Neuronal stem cell (in vitro differentiated cells): ENCODE measurements at regions not wholly inside any gene's neighbourhood (a gene's known extent, or its start where the extent isn't known, plus 50 kb on each side); places are given as distances from the start of the nearest gene placed in this dataset.

Experiments used
- DNase-seq: peaks from one replicate; pipeline ENCODE4 v3.0.0-alpha.2; 2013; ENCODE audit warnings: low spot score
- H2AFZ ChIP-seq: one replicate; pipeline ENCODE4 v1.6.1; 2013; ENCODE audit warnings: mild to moderate bottlenecking, low read length, inconsistent platforms
- H2AK5ac ChIP-seq: 2 replicates; pipeline ENCODE4 v1.6.1; 2013; ENCODE audit warnings: low read depth, mild to moderate bottlenecking, inconsistent platforms, low read length, moderate library complexity, mixed read lengths
- H2BK120ac ChIP-seq: 2 replicates; pipeline ENCODE4 v1.6.1; 2013; ENCODE audit warnings: low read depth, mild to moderate bottlenecking, inconsistent platforms, low read length, moderate library complexity, mixed read lengths
- H2BK12ac ChIP-seq: one replicate; pipeline ENCODE4 v1.6.1; 2013; ENCODE audit warnings: low read length, inconsistent platforms
- H2BK15ac ChIP-seq: 2 replicates; pipeline ENCODE4 v1.6.1; 2013; ENCODE audit warnings: mild to moderate bottlenecking, low read length, inconsistent platforms, mixed read lengths
- H2BK5ac ChIP-seq: one replicate; pipeline ENCODE4 v1.6.1; 2013; ENCODE audit warnings: inconsistent platforms, mild to moderate bottlenecking, low read length, moderate library complexity
- H3K14ac ChIP-seq: one replicate; pipeline ENCODE4 v1.6.1; 2013; ENCODE audit warnings: low read length, inconsistent platforms
- H3K18ac ChIP-seq: 2 replicates; pipeline ENCODE4 v1.6.1; 2013; ENCODE audit warnings: low read length, inconsistent platforms
- H3K23ac ChIP-seq: 2 replicates; pipeline ENCODE4 v1.6.1; 2013; ENCODE audit warnings: low read depth, mild to moderate bottlenecking, mixed read lengths, low read length, inconsistent platforms; ENCODE audit not compliant: poor library complexity
- H3K27ac ChIP-seq: replicated peaks from 3 replicates; pipeline ENCODE4 v1.5.1; 2013; ENCODE audit warnings: low read length, inconsistent platforms
- H3K27me3 ChIP-seq, 3 experiments: 2 replicates each; pipeline ENCODE4 v1.6.1; 2013; ENCODE audit warnings: low read length in 3 of 3, mild to moderate bottlenecking in 2 of 3, inconsistent platforms in 1 of 3, low read depth in 1 of 3, mixed read lengths in 1 of 3, moderate library complexity in 1 of 3; ENCODE audit not compliant: control insufficient read depth in 3 of 3, insufficient read depth in 3 of 3
- H3K36me3 ChIP-seq, 2 donors: replicated peaks in 1 of 2; 2 replicates each; pipeline ENCODE4 v1.6.1; 2013; ENCODE audit warnings: low read length in 2 of 2; ENCODE audit not compliant: control insufficient read depth in 2 of 2, insufficient read depth in 2 of 2
- H3K4ac ChIP-seq: 2 replicates; pipeline ENCODE4 v1.6.1; 2013; ENCODE audit warnings: inconsistent platforms, mild to moderate bottlenecking, low read length, moderate library complexity
- H3K4me1 ChIP-seq, 2 donors: 1 replicate in 1 of 2; 2 replicates in 1 of 2; pipeline ENCODE4 v1.6.1; 2013; ENCODE audit warnings: low read length in 2 of 2, low read depth in 1 of 2; ENCODE audit not compliant: control insufficient read depth in 2 of 2, insufficient read depth in 1 of 2
- H3K4me2 ChIP-seq: one replicate; pipeline ENCODE4 v1.6.1; 2013; ENCODE audit warnings: mild to moderate bottlenecking, low read length, inconsistent platforms; ENCODE audit not compliant: insufficient read depth, poor library complexity, severe bottlenecking
- H3K4me3 ChIP-seq, 2 donors: 2 replicates each; pipeline ENCODE4 v1.5.1; 2013; ENCODE audit warnings: low read length in 2 of 2, mild to moderate bottlenecking in 2 of 2, inconsistent platforms in 1 of 2, moderate library complexity in 1 of 2
- H3K79me1 ChIP-seq: one replicate; pipeline ENCODE4 v1.6.1; 2013; ENCODE audit warnings: low read depth, mild to moderate bottlenecking, inconsistent platforms, low read length, moderate library complexity
- H3K9ac ChIP-seq: one replicate; pipeline ENCODE4 v1.6.1; 2013; ENCODE audit warnings: mild to moderate bottlenecking, low read depth, low read length, inconsistent platforms; ENCODE audit not compliant: poor library complexity
- H3K9me3 ChIP-seq, 2 donors: replicated peaks in 1 of 2; 2 replicates each; pipeline versions ENCODE3 to v1.6.1; 2013; ENCODE audit warnings: low read length in 2 of 2, mild to moderate bottlenecking in 2 of 2, inconsistent platforms in 1 of 2, low read depth in 1 of 2, mixed read lengths in 1 of 2, moderate library complexity in 1 of 2; ENCODE audit not compliant: control insufficient read depth in 2 of 2, insufficient read depth in 1 of 2
- H4K8ac ChIP-seq: one replicate; pipeline ENCODE4 v1.6.1; 2013; ENCODE audit warnings: low read depth, mild to moderate bottlenecking, inconsistent platforms, low read length, moderate library complexity
- H4K91ac ChIP-seq: one replicate; pipeline ENCODE4 v1.6.1; 2013; ENCODE audit warnings: low read length, low read depth, mild to moderate bottlenecking, inconsistent platforms; ENCODE audit not compliant: poor library complexity
- WGBS, 2 donors: extraction: QIAGEN DNeasy Blood & Tissue Kit; methylation state at CpG; one replicate each; pipeline ENCODE4 v1.1.7; 2013; ENCODE audit warnings: missing lambda C conversion rate in 2 of 2, mixed read lengths in 1 of 2; ENCODE audit not compliant: insufficient read length in 2 of 2, insufficient replicate concordance in 1 of 2; ENCODE audit errors: extremely low coverage in 2 of 2; 5-methylcytosine and 5-hydroxymethylcytosine counted together

DNA sequence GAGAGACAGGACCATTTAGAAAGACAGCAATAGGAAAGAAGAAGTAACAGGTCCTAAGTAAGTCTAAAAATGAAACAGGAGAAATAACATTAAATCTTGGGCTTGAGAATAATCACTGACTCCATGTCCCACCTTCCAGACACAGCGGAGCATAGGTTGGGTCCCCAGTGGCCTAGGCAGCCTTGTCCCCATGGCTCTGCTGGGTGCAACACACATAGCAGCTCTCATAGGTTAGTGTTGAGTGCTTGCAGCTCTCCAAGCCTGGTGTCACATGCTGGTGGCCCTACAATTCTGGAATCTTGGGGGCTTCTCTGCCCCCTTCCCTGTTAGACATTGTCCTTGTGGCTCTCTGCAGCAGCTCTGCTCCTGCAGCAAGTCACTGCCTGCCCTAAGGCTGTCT, 952.8 kb upstream of the ADGRL2 start:
- no peak for DNase-seq
- H4K91ac ChIP-seq: no peak overlapping the region

DNA sequence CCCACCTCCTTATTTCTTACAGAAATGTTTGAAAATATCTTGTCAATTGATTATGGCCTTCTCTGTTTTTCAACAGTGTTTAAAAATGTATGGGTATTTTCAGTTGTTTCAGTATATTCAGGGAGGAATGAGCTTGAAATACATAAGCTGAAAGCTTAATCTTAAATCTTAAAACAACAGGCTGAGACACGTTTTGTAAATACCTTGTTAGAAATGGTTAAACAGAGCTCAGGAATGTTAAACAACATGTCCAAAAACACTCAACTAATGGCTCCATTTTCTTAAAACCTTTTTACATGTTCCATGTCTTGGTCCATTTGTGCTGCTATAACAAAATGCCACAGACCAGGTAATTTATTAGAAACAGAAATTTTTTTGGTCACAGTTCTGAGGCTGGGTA, 953.8 kb upstream of the ADGRL2 start:
- no peak overlapping the region for H2BK5ac ChIP-seq
- no CpG with 5 or more reads among the region's 1 CpG for WGBS, 2 donors
- H2BK120ac ChIP-seq: no peak overlapping the region
- H3K14ac ChIP-seq: no peak overlapping the region
- no peak overlapping the region for H4K91ac ChIP-seq
- no peak overlapping the region for H3K9ac ChIP-seq
- no peaks in the 10 kb centered on the region for H3K27me3 ChIP-seq
- no peaks in the 10 kb centered on the region for H3K4me1 ChIP-seq
- no peak overlapping the region for H3K4me3 ChIP-seq
- DNase-seq: no peak
- no peak overlapping the region for H2AK5ac ChIP-seq
- H2BK15ac ChIP-seq: no peak overlapping the region
- H3K4ac ChIP-seq: no peak overlapping the region
- H3K4me2 ChIP-seq: no peak overlapping the region
- H3K79me1 ChIP-seq: no peaks in the 10 kb centered on the region
- no peaks in the 10 kb centered on the region for H3K9me3 ChIP-seq
- H3K18ac ChIP-seq: no peak overlapping the region
- no peak overlapping the region for H3K27ac ChIP-seq
- H4K8ac ChIP-seq: no peak overlapping the region
- H2AFZ ChIP-seq: no peak overlapping the region
- H3K36me3 ChIP-seq: no peaks in the 10 kb centered on the region
- no peak overlapping the region for H2BK12ac ChIP-seq
- H3K23ac ChIP-seq: no peak overlapping the region

More for the DNA sequence above, 952.8 kb upstream of the ADGRL2 start:
- no peak overlapping the region for H2AK5ac ChIP-seq
- no peaks in the 10 kb centered on the region for H3K79me1 ChIP-seq
- no peaks in the 10 kb centered on the region for H3K4me1 ChIP-seq
- H3K4me2 ChIP-seq: no peak overlapping the region
- no peak overlapping the region for H2BK12ac ChIP-seq
- H4K8ac ChIP-seq: no peak overlapping the region
- no peak overlapping the region for H2AFZ ChIP-seq
- no peak overlapping the region for H3K4ac ChIP-seq
- H3K27ac ChIP-seq: no peak overlapping the region
- no CpG with 5 or more reads among the region's 1 CpG for WGBS, 2 donors
- H3K23ac ChIP-seq: no peak overlapping the region
- no peaks in the 10 kb centered on the region for H3K27me3 ChIP-seq
- no peak overlapping the region for H2BK5ac ChIP-seq
- no peak overlapping the region for H3K18ac ChIP-seq
- no peaks in the 10 kb centered on the region for H3K9me3 ChIP-seq
- H3K14ac ChIP-seq: no peak overlapping the region
- no peaks in the 10 kb centered on the region for H3K36me3 ChIP-seq
- no peak overlapping the region for H3K4me3 ChIP-seq
- H3K9ac ChIP-seq: no peak overlapping the region
- H2BK120ac ChIP-seq: no peak overlapping the region
- no peak overlapping the region for H2BK15ac ChIP-seq

DNA sequence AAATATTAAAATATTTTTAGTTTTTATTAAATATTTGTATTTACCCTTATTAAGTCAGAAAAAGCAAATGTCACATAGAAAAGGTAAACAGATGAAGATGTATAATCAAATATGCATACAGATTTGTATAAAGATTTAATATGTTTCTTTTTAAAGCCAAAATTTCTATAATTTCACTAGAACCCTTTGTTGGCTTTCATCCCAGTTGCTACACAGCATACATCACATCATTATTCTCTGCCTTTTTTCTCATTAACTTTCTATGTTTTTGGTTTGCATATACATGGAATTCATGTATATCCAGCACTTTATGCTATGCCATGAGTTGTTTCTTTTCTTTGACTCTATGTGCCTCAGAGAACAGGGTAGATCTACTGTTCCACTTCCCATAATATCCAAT, 957.9 kb upstream of the ADGRL2 start:
- no peak overlapping the region for H3K23ac ChIP-seq
- no peak overlapping the region for H4K91ac ChIP-seq
- no peaks in the 10 kb centered on the region for H3K36me3 ChIP-seq

DNA sequence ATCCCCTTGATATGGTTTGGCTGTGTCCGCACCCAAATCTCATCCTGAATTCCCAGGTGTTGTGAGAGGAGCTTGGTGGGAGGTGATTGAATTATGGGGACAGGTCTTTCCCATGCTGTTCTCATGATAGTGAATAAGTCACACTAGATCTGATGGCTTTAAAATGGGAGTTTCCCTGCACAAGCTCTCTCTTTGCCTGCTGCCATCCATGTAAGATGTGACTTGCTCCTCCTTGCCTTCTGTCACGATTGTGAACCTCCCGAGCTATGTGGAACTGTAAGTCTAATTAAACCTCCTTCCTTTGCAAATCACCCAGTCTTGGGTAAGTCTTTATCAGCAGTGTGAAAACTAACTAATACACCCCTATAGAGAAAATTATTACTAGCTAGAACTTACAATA, 959.5 kb upstream of the ADGRL2 start:
- no peaks in the 10 kb centered on the region for H3K79me1 ChIP-seq
- H4K91ac ChIP-seq: no peak overlapping the region
- H3K4me2 ChIP-seq: no peak overlapping the region
- no peak overlapping the region for H2BK120ac ChIP-seq
- peaks cover 1 to 6% of the 10 kb centered on the region in 2 donors for H3K9me3 ChIP-seq
- no peak overlapping the region for H3K4ac ChIP-seq
- no CpG with 5 or more reads among the region's 3 CpGs for WGBS, 2 donors
- no peaks in the 10 kb centered on the region for H3K36me3 ChIP-seq
- no peak overlapping the region for H3K9ac ChIP-seq
- no peak overlapping the region for H3K27ac ChIP-seq
- H4K8ac ChIP-seq: no peak overlapping the region
- no peaks in the 10 kb centered on the region for H3K4me1 ChIP-seq
- no peak overlapping the region for H2BK15ac ChIP-seq
- H2AFZ ChIP-seq: no peak overlapping the region
- no peak overlapping the region for H2BK5ac ChIP-seq
- no peak overlapping the region for H3K23ac ChIP-seq
- H3K27me3 ChIP-seq: no peaks in the 10 kb centered on the region
- no peak overlapping the region for H3K4me3 ChIP-seq
- no peak overlapping the region for H2AK5ac ChIP-seq
- H3K14ac ChIP-seq: no peak overlapping the region
- H2BK12ac ChIP-seq: no peak overlapping the region
- H3K18ac ChIP-seq: no peak overlapping the region
- DNase-seq: no peak

More for the DNA sequence above, 957.9 kb upstream of the ADGRL2 start:
- no peak overlapping the region for H3K4me2 ChIP-seq
- no peak overlapping the region for H3K27ac ChIP-seq
- H2BK15ac ChIP-seq: no peak overlapping the region
- H2BK5ac ChIP-seq: no peak overlapping the region
- H3K9me3 ChIP-seq: peaks cover 1 to 6% of the 10 kb centered on the region in 2 donors
- H3K27me3 ChIP-seq: no peaks in the 10 kb centered on the region
- H2BK120ac ChIP-seq: no peak overlapping the region
- H3K4me1 ChIP-seq: no peaks in the 10 kb centered on the region
- H3K79me1 ChIP-seq: no peaks in the 10 kb centered on the region
- no peak overlapping the region for H2BK12ac ChIP-seq
- no peak overlapping the region for H3K4ac ChIP-seq
- no peak overlapping the region for H4K8ac ChIP-seq
- H3K18ac ChIP-seq: no peak overlapping the region
- no peak for DNase-seq
- no peak overlapping the region for H3K4me3 ChIP-seq
- H2AK5ac ChIP-seq: no peak overlapping the region
- no peak overlapping the region for H2AFZ ChIP-seq
- no peak overlapping the region for H3K14ac ChIP-seq
- H3K9ac ChIP-seq: no peak overlapping the region
